Keratinocyte (primary cell): ENCODE measurements at regions not wholly inside any gene's neighbourhood (a gene's known extent, or its start where the extent isn't known, plus 50 kb on each side); places are given as distances from the start of the nearest gene placed in this dataset.

Source experiments
- DNase-seq: peaks from one replicate; pipeline ENCODE4 v3.0.0-alpha.2; 2011; ENCODE audit warnings: low read depth, missing footprints, low spot score
- FAIRE-seq: peaks from 2 replicates; lab custom pipeline; 2011; peaks lifted over from hg19 to GRCh38; lab: Jason Lieb, UNC
- H2AFZ ChIP-seq: 2 replicates; pipeline ENCODE4 v1.6.0; 2012; ENCODE audit warnings: low read length, control low read depth, inconsistent platforms; ENCODE audit not compliant: control insufficient read depth
- H3K27ac ChIP-seq: 2 replicates; pipeline ENCODE4 v1.5.1; 2011; ENCODE audit warnings: low read length; ENCODE audit not compliant: control insufficient read depth, insufficient read depth
- H3K27me3 ChIP-seq: 3 replicates; pipeline ENCODE4 v1.6.0; 2011; ENCODE audit warnings: low read length; ENCODE audit not compliant: control insufficient read depth, insufficient read depth; ENCODE audit errors: extremely low read depth
- H3K36me3 ChIP-seq, 2 experiments: 2 replicates in 1 of 2; 3 replicates in 1 of 2; pipeline ENCODE4 v1.5.1; 2011; ENCODE audit warnings: low read length in 2 of 2, mild to moderate bottlenecking in 1 of 2; ENCODE audit not compliant: control insufficient read depth in 2 of 2, insufficient read depth in 2 of 2; ENCODE audit errors: extremely low read depth in 1 of 2
- H3K4me1 ChIP-seq: 3 replicates; pipeline ENCODE4 v1.5.1; 2011; ENCODE audit warnings: low read length; ENCODE audit not compliant: control insufficient read depth, insufficient read depth; ENCODE audit errors: extremely low read depth
- H3K4me2 ChIP-seq: 3 replicates; pipeline ENCODE4 v1.6.0; 2011; ENCODE audit warnings: low read depth, low read length; ENCODE audit not compliant: control insufficient read depth, insufficient read depth; ENCODE audit errors: extremely low read depth
- H3K4me3 ChIP-seq, 3 experiments: fragments of 200-600 bp in 1 of 3; sonication (generic) in 1 of 3; 2 replicates in 2 of 3; 3 replicates in 1 of 3; pipeline ENCODE4 v1.5.1; 2011 to 2016; ENCODE audit warnings: low read length in 3 of 3, mild to moderate bottlenecking in 3 of 3, control low read depth in 2 of 3, inconsistent platforms in 1 of 3, low read depth in 1 of 3, mixed read lengths in 1 of 3, mixed run types in 1 of 3, moderate library complexity in 1 of 3; ENCODE audit not compliant: control insufficient read depth in 2 of 3, insufficient read depth in 2 of 3; ENCODE audit errors: extremely low read depth in 1 of 3
- H3K79me2 ChIP-seq: 2 replicates; pipeline ENCODE4 v1.6.0; 2012; ENCODE audit warnings: low read length; ENCODE audit not compliant: control insufficient read depth, insufficient read depth
- H3K9ac ChIP-seq: 3 replicates; pipeline ENCODE4 v1.6.0; 2011; ENCODE audit warnings: low read length; ENCODE audit not compliant: control insufficient read depth, insufficient read depth; ENCODE audit errors: extremely low read depth
- H3K9me1 ChIP-seq: 3 replicates; pipeline ENCODE4 v1.6.0; 2011; ENCODE audit warnings: low read length; ENCODE audit not compliant: control insufficient read depth, insufficient read depth; ENCODE audit errors: extremely low read depth
- H3K9me3 ChIP-seq: 2 replicates; pipeline ENCODE4 v1.5.1; 2012; ENCODE audit warnings: low read depth, low read length; ENCODE audit not compliant: control insufficient read depth
- H4K20me1 ChIP-seq: 3 replicates; pipeline ENCODE4 v1.6.0; 2011; ENCODE audit warnings: low read length; ENCODE audit not compliant: control insufficient read depth, insufficient read depth; ENCODE audit errors: extremely low read depth
- CTCF ChIP-seq, 3 experiments: IDR thresholded peaks in 1 of 3; conservative IDR thresholded peaks in 1 of 3; optimal IDR thresholded peaks in 1 of 3; 2 replicates in 2 of 3; 3 replicates in 1 of 3; pipeline versions ENCODE3 to v1.5.1; 2011; ENCODE audit warnings: low read length in 3 of 3, mild to moderate bottlenecking in 3 of 3, moderate library complexity in 2 of 3, control low read depth in 1 of 3, inconsistent platforms in 1 of 3; ENCODE audit not compliant: insufficient read depth in 2 of 3; ENCODE audit errors: extremely low read depth in 1 of 3
- EZH2 ChIP-seq: IDR thresholded peaks from one replicate; pipeline ENCODE4 v1.6.1; 2012; ENCODE audit warnings: inconsistent platforms, mild to moderate bottlenecking, low read length, moderate library complexity
- dilution Hi-C: fragments of 300-500 bp; cut with MboI; formaldehyde crosslinking; loops from one replicate; pipeline ENCODE4 v1.7.0; 2020; ENCODE audit warnings: low sequenced_read_pairs; ENCODE audit not compliant: extremely low pct_ligation_motif_present

GRCh38 chr4:125538670-125539069 lies 223.9 kb downstream of the FAT4 start:
- dilution Hi-C loops: no loop called here
- no peaks in the 10 kb centered on the region for H3K27me3 ChIP-seq

GRCh38 chr4:125539691-125540090 lies 224.9 kb downstream of the FAT4 start:
- no peak for FAIRE-seq
- Histone ChIP-seq H3K4me2 (no peak overlapping the region), H3K9ac (no peak overlapping the region), H4K20me1 (no peaks in the 10 kb centered on the region), H3K9me3 (no peaks in the 10 kb centered on the region), H3K4me3 (no peak overlapping the region), H3K27me3 (no peaks in the 10 kb centered on the region), H3K79me2 (no peaks in the 10 kb centered on the region), H3K9me1 (no peaks in the 10 kb centered on the region), H3K36me3 (no peaks in the 10 kb centered on the region), H3K27ac (no peak overlapping the region), H2AFZ (no peak overlapping the region), H3K4me1 (no peaks in the 10 kb centered on the region)
- dilution Hi-C loops: no loop called here
- TF ChIP-seq EZH2 (no peak), CTCF (optimal IDR thresholded peaks at IDR 0.05 in 1 of 3, IDR thresholded peaks at IDR 0.05 in 1 of 3, conservative IDR thresholded peaks at IDR 0.05 in 1 of 3; ENCODE audit: extremely low read depth in 1 of 3, insufficient read depth in 2 of 3, low read length in 3 of 3) (no peak)
- no peak for DNase-seq

More at GRCh38 chr4:125538670-125539069, 223.9 kb downstream of the FAT4 start:
- no peak for FAIRE-seq
- Histone ChIP-seq H3K4me2 (no peak overlapping the region), H3K4me3 (no peak overlapping the region), H2AFZ (no peak overlapping the region), H4K20me1 (no peaks in the 10 kb centered on the region), H3K79me2 (no peaks in the 10 kb centered on the region), H3K9ac (no peak overlapping the region), H3K36me3 (no peaks in the 10 kb centered on the region), H3K27ac (no peak overlapping the region), H3K9me3 (no peaks in the 10 kb centered on the region), H3K4me1 (no peaks in the 10 kb centered on the region), H3K9me1 (no peaks in the 10 kb centered on the region)
- TF ChIP-seq EZH2 (no peak), CTCF (optimal IDR thresholded peaks at IDR 0.05 in 1 of 3, IDR thresholded peaks at IDR 0.05 in 1 of 3, conservative IDR thresholded peaks at IDR 0.05 in 1 of 3; ENCODE audit: extremely low read depth in 1 of 3, insufficient read depth in 2 of 3, low read length in 3 of 3) (no peak)
- DNase-seq: no peak
